SJSA1 (cell line): ENCODE measurements at regions not wholly inside any gene's neighbourhood (a gene's known extent, or its start where the extent isn't known, plus 50 kb on each side); places are given as distances from the start of the nearest gene placed in this dataset.

Experiments used
- DNase-seq, 2 experiments: peaks; one replicate each; pipeline ENCODE4 v3.0.0-alpha.2; 2015 to 2020; ENCODE audit warnings: low spot score in 2 of 2, low read depth in 1 of 2
- H3K27ac ChIP-seq: fragments of 250-450 bp; sonication (Bioruptor Pico); 2 replicates; pipeline ENCODE4 v1.5.1; 2020; ENCODE audit warnings: mild to moderate bottlenecking, moderate library complexity
- H3K27me3 ChIP-seq: fragments of 250-450 bp; sonication (Bioruptor Pico); replicated peaks from 2 replicates; pipeline ENCODE4 v1.5.1; 2020; ENCODE audit warnings: mild to moderate bottlenecking, moderate library complexity
- H3K36me3 ChIP-seq: fragments of 250-450 bp; sonication (Bioruptor Pico); 2 replicates; pipeline ENCODE4 v1.5.1; 2020; ENCODE audit warnings: mild to moderate bottlenecking
- H3K4me1 ChIP-seq: fragments of 250-450 bp; sonication (Bioruptor Pico); replicated peaks from 2 replicates; pipeline ENCODE4 v1.6.1; 2021; ENCODE audit warnings: mild to moderate bottlenecking
- H3K4me3 ChIP-seq: fragments of 250-450 bp; sonication (Bioruptor Pico); 2 replicates; pipeline ENCODE4 v1.5.1; 2020; ENCODE audit warnings: mild to moderate bottlenecking
- H3K9me3 ChIP-seq: fragments of 250-450 bp; sonication (Bioruptor Pico); replicated peaks from 2 replicates; pipeline ENCODE4 v1.5.1; 2020; ENCODE audit warnings: mild to moderate bottlenecking

DNA sequence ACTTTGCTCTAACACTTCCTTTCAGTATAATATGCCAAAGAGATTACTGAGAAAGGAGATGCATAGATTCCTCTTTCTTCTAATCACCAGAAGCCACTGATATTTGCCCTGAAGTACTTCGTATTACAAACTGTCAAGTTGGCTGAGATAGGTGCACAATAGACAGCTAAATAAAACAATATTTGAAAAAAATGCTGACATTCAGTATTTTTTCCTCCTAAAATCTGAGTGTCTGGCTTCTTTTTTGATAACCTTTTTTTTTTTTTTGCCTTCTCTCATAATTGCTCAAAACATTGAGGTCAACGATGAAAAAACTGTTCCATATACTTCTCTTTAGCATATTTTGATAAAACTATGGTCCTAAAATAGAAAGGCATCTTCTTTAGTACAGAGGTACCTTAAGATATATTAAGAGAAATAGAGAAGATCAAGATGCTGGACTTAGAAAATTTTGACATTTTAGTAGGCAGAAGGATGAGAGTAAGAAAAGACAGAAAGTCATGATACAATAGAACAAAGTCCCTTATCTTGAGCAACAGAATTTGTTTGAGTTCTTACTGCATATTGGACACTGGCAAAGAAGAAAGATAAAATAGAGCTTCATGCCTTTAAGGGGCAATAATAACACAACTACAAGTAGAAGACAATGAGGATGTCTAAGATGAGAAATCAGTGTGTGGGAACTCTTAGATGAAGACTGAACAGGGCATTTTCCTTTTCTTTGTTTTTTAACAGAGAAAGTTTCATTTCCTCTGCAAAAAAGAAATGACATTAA, 220.7 kb downstream of the PTH2R start:
- no peaks in the 10 kb centered on the region for H3K36me3 ChIP-seq
- H3K4me1 ChIP-seq: no peaks in the 10 kb centered on the region
- no peak for DNase-seq
- H3K27ac ChIP-seq: no peak overlapping the region
- H3K27me3 ChIP-seq: no peaks in the 10 kb centered on the region
- H3K4me3 ChIP-seq: no peak overlapping the region
- no peaks in the 10 kb centered on the region for H3K9me3 ChIP-seq

- Histone ChIP-seq H3K27ac (no peak overlapping the region), H3K4me3 (no peak overlapping the region), H3K36me3 (no peaks in the 10 kb centered on the region), H3K4me1 (no peaks in the 10 kb centered on the region), H3K9me3 (no peaks in the 10 kb centered on the region), H3K27me3 (no peaks in the 10 kb centered on the region)
- DNase-seq: no peak
Observed at GRCh38 chr2:208627916-208628315, 221.3 kb downstream of the PTH2R start.

GRCh38 chr2:208638059-208638458, 231.5 kb downstream of the PTH2R start:
- H3K27ac ChIP-seq: no peak overlapping the region
- H3K9me3 ChIP-seq: no peaks in the 10 kb centered on the region
- H3K27me3 ChIP-seq: no peaks in the 10 kb centered on the region
- no peaks in the 10 kb centered on the region for H3K36me3 ChIP-seq
- no peak for DNase-seq
- H3K4me1 ChIP-seq: no peaks in the 10 kb centered on the region
- H3K4me3 ChIP-seq: no peak overlapping the region

- H3K27me3 ChIP-seq: no peaks in the 10 kb centered on the region
- no peaks in the 10 kb centered on the region for H3K9me3 ChIP-seq
- H3K4me3 ChIP-seq: no peak overlapping the region
- no peak for DNase-seq
- no peak overlapping the region for H3K27ac ChIP-seq
- no peaks in the 10 kb centered on the region for H3K36me3 ChIP-seq
- no peaks in the 10 kb centered on the region for H3K4me1 ChIP-seq
Observed at GRCh38 chr2:208642125-208642779, 235.7 kb downstream of the PTH2R start.

DNA sequence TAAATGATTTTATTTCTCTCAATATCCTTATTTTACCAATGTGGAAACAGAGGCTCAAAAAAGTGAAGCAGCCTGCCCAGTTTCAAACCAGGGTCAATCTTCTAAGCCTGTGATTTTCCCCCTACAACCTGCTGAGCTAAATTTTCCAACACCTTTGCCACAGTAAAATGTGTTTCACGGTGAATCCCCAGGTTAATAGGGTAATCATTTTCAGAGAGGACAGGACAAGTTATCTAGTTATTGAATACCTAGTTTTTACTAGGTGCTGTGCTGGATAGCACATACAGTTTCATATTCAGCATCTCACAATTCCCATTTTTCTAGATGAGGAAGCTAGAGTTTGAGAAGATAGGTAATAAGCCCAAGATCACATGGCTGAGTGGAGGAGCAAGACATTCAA, 236.6 kb downstream of the PTH2R start:
- Histone ChIP-seq H3K4me1 (no peaks in the 10 kb centered on the region), H3K27me3 (no peaks in the 10 kb centered on the region), H3K9me3 (no peaks in the 10 kb centered on the region), H3K36me3 (no peaks in the 10 kb centered on the region), H3K4me3 (no peak overlapping the region), H3K27ac (no peak overlapping the region)
- DNase-seq: no peak

DNA sequence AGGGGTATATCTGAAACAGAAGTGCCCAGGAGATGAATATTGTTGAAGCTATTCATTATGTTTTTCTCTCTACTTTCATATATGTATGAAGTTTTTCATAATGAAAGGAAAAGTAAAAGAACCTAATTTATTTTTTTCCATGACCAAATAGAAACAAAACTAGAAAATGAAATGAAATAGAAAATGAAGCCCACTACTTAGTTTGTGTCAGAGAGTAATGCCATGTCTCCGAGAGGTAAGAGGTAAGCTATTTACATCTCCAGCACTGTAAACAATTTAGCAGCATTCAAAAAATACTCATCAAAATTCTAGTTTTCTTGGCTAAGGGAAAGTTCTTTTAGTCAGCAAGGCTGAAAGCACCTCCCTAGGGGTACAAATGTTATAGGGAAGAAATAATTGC, 238.6 kb downstream of the PTH2R start:
- no peaks in the 10 kb centered on the region for H3K9me3 ChIP-seq
- H3K4me3 ChIP-seq: no peak overlapping the region
- H3K4me1 ChIP-seq: no peaks in the 10 kb centered on the region
- no peak for DNase-seq
- no peak overlapping the region for H3K27ac ChIP-seq
- no peaks in the 10 kb centered on the region for H3K36me3 ChIP-seq
- H3K27me3 ChIP-seq: no peaks in the 10 kb centered on the region

GRCh38 chr2:208648368-208648767, 241.8 kb downstream of the PTH2R start:
- Histone ChIP-seq H3K27me3 (no peaks in the 10 kb centered on the region), H3K4me1 (no peaks in the 10 kb centered on the region), H3K9me3 (no peaks in the 10 kb centered on the region), H3K4me3 (no peak overlapping the region), H3K36me3 (no peaks in the 10 kb centered on the region), H3K27ac (no peak overlapping the region)
- no peak for DNase-seq

- DNase-seq: no peak
- Histone ChIP-seq H3K27me3 (no peaks in the 10 kb centered on the region), H3K9me3 (no peaks in the 10 kb centered on the region), H3K27ac (no peak overlapping the region), H3K4me1 (no peaks in the 10 kb centered on the region), H3K4me3 (no peak overlapping the region), H3K36me3 (no peaks in the 10 kb centered on the region)
Observed at GRCh38 chr2:208653383-208653782, 246.8 kb downstream of the PTH2R start.

DNA sequence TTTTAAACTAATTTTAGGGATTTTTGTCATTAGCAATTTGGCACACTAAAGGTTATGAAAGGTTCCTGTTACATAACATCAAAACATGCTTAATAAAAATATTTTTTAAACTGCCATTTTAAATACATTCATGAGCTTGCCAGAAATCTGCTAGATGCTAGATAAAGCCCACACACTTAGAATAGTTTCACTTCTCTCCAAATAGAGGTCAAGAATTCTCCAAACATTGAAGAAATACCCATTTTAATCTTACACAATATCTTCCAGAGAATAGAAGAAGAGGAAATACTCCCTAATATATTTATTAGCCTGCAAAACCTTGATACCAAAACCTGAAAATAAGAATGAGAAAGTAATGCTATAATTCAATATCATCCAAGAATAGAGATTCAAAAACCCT, 247.5 kb downstream of the PTH2R start:
- Histone ChIP-seq H3K4me1 (no peaks in the 10 kb centered on the region), H3K36me3 (no peaks in the 10 kb centered on the region), H3K4me3 (no peak overlapping the region), H3K27ac (no peak overlapping the region), H3K9me3 (no peaks in the 10 kb centered on the region), H3K27me3 (no peaks in the 10 kb centered on the region)
- DNase-seq: no peak

GRCh38 chr2:208657468-208657867, 250.9 kb downstream of the PTH2R start:
- no peak for DNase-seq

DNA sequence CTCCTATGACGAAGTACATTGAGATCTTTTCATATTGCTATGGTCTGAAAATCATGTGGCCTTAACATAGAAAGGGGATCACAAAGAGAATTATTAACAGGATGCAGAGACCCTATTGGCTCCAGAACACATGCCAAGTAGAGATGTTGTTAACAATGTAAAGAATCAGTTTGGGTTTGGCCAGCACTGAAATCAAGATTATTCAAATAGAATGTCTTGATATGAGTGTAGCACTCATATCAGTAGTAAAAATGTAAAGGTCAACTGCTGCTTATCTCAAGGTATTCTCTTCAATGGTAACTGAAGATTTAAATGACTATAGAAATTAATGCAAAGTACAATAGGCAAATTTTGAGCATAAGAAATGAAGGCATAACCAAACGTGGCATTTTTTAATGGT, 262.8 kb downstream of the PTH2R start:
- no peaks in the 10 kb centered on the region for H3K27me3 ChIP-seq
- DNase-seq: no peak
- no peaks in the 10 kb centered on the region for H3K9me3 ChIP-seq
- no peaks in the 10 kb centered on the region for H3K4me1 ChIP-seq
- H3K36me3 ChIP-seq: no peaks in the 10 kb centered on the region
- no peak overlapping the region for H3K27ac ChIP-seq
- H3K4me3 ChIP-seq: no peak overlapping the region

More at GRCh38 chr2:208657468-208657867, 250.9 kb downstream of the PTH2R start:
- Histone ChIP-seq H3K27ac (no peak overlapping the region), H3K4me3 (no peak overlapping the region), H3K9me3 (no peaks in the 10 kb centered on the region), H3K4me1 (no peaks in the 10 kb centered on the region), H3K36me3 (no peaks in the 10 kb centered on the region), H3K27me3 (no peaks in the 10 kb centered on the region)

DNA sequence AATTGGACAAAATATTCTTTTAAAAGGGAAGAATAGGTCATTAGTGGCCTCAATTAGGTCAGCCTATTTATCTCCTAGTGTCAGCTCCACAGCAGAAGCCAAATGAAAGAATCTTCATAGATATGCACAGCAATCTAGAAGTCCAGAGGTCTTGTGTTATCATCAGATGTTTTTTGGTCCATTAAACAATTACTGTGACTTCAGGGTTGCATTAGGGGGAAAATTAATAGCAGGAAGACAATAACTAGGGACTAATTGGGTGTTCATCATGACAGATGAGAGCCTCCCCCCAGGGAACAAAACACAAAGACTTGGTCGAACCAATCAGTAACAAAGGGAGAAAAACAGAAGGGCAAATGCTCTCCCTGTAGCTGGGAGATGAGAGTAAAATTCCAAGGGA, 264.7 kb downstream of the PTH2R start:
- DNase-seq: no peak
- H3K4me1 ChIP-seq: no peaks in the 10 kb centered on the region

DNA sequence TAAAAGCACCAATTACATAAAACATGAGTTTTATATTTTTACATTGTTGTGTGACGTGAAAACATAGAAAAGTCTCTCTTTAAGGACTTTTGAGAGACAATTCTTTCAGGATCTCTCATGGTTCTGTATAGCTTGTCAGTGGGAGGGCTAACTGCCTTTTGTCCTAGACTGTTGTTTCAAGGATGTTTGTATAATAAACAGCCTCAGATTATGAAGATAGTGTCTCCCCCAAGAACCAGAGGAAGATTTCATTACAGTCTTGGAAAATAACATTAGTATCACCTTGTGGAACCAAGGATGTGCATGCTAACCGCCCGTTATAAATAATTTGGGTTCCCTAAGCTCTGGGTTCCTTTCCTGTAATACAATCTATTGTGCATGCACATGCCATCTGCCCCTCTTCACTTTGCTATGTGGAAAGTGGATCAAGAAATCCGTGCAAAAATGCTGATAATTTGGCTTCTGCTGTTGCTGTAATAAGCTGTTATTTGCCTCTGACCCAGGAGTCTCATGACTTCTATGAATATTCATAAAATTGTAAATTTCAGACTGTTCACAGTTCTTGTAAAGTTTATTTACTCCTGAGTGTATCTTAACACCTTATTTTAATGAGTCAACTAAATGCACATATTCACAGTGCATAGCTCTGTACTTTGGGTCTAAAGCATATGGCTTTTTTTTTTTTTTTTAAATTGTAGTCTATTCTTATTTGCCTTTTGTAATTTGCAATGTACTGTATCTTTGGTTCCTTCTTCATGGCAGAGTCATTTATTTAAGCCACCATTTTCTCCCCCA, 265.5 kb downstream of the PTH2R start:
- DNase-seq: no peak
- Histone ChIP-seq H3K4me3 (no peak overlapping the region), H3K27me3 (no peaks in the 10 kb centered on the region), H3K9me3 (peaks cover 3% of the 10 kb centered on the region; the same call in 1 of the 2 replicates), H3K4me1 (no peaks in the 10 kb centered on the region), H3K27ac (no peak overlapping the region), H3K36me3 (no peaks in the 10 kb centered on the region)

More for the DNA sequence above, 264.7 kb downstream of the PTH2R start:
- no peaks in the 10 kb centered on the region for H3K27me3 ChIP-seq
- H3K36me3 ChIP-seq: no peaks in the 10 kb centered on the region
- H3K27ac ChIP-seq: no peak overlapping the region
- H3K9me3 ChIP-seq: peaks cover 3% of the 10 kb centered on the region; the same call in 1 of the 2 replicates
- no peak overlapping the region for H3K4me3 ChIP-seq

DNA sequence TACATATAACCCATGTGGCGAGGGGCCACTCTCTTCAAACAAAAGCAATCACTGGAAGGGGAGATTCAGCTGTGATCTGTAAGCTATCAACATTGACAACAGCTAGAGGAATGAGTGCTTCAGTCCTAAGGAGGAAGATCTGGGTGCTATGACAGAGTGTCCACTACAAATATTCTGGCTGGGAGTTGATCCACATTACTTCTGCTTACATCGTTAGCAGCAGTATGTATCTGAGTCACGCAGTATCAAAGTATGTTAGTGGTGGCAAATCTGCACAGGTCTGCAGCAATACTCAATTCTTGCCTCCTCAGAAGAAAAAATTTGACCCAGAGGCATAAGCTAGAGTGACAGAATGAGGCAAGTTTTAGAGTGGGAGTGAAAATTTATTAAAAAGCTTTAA, 267.0 kb downstream of the PTH2R start:
- DNase-seq: no peak
- H3K36me3 ChIP-seq: no peaks in the 10 kb centered on the region
- H3K27me3 ChIP-seq: no peaks in the 10 kb centered on the region
- H3K27ac ChIP-seq: no peak overlapping the region
- no peak overlapping the region for H3K4me3 ChIP-seq
- peaks cover 3% of the 10 kb centered on the region; the same call in 1 of the 2 replicates for H3K9me3 ChIP-seq
- no peaks in the 10 kb centered on the region for H3K4me1 ChIP-seq
